Chondrocyte (in vitro differentiated cells): ENCODE measurements at regions not wholly inside any gene's neighbourhood (a gene's known extent, or its start where the extent isn't known, plus 50 kb on each side); places are given as distances from the start of the nearest gene placed in this dataset.

Experiments used
- DNase-seq: peaks from one replicate; pipeline ENCODE4 v3.0.0; 2021; ENCODE audit warnings: mixed read lengths, low spot score
- H3K27ac Mint-ChIP-seq: one replicate; pipeline ENCODE4 v1.8.0; 2021; ENCODE audit warnings: mild to moderate bottlenecking, moderate library complexity, mixed read lengths; ENCODE audit not compliant: unreplicated experiment
- H3K27me3 Mint-ChIP-seq: 2 replicates; pipeline ENCODE4 v1.8.0; 2021; ENCODE audit warnings: low read depth, mixed read lengths
- H3K36me3 Mint-ChIP-seq: 2 replicates; pipeline ENCODE4 v1.8.0; 2021; ENCODE audit warnings: low read depth, mixed read lengths
- H3K4me1 Mint-ChIP-seq: 2 replicates; pipeline ENCODE4 v1.8.0; 2021; ENCODE audit warnings: low read depth, mild to moderate bottlenecking, mixed read lengths
- H3K4me3 Mint-ChIP-seq: one replicate; pipeline ENCODE4 v1.8.0; 2021; ENCODE audit warnings: mild to moderate bottlenecking, moderate library complexity, mixed read lengths; ENCODE audit not compliant: unreplicated experiment
- H3K9me3 Mint-ChIP-seq: 2 replicates; pipeline ENCODE4 v1.8.0; 2021; ENCODE audit warnings: low read depth, mixed read lengths
- CTCF ChIP-seq: fragments of 200-600 bp; sonication (generic); IDR thresholded peaks from 2 replicates; pipeline ENCODE4 v1.5.0; 2021; ENCODE audit warnings: antibody characterized with exemption, mild to moderate bottlenecking, moderate library complexity

DNA sequence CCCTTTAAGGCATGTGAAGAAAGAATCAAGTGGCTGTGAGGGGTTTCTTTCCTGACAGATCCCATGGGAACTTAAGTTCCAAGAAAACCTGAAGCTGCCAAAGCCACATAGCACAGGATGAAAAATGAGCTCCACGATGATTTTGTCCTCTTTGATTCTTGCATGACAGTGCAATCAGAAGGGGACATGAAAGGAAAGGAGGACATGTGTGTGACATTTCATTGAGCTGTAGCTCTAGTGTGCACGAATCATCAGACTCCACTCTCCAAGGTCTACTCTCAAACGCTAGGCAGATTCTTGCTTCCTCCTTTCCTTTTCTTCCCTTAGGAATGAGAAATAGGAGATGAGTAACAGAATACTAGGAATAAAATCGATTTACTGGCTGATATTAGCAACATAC, 142.0 kb downstream of the ZNF608 start:
- TF ChIP-seq CTCF: no peak
- no peaks in the 10 kb centered on the region for H3K36me3 Mint-ChIP-seq
- DNase-seq: no peak
- no peak overlapping the region for H3K4me3 Mint-ChIP-seq
- H3K27ac Mint-ChIP-seq: no peak overlapping the region
- H3K27me3 Mint-ChIP-seq: no peaks in the 10 kb centered on the region
- H3K9me3 Mint-ChIP-seq: peaks cover 3% of the 10 kb centered on the region
- H3K4me1 Mint-ChIP-seq: peaks cover 34% of the 10 kb centered on the region

- DNase-seq: no peak
- Mint-ChIP-seq H3K27me3 (no peaks in the 10 kb centered on the region), H3K9me3 (no peaks in the 10 kb centered on the region), H3K4me3 (no peak overlapping the region), H3K27ac (no peak overlapping the region), H3K4me1 (peaks cover 42% of the 10 kb centered on the region), H3K36me3 (no peaks in the 10 kb centered on the region)
- no peak for TF ChIP-seq CTCF
Observed at GRCh38 chr5:124602925-124603650, 143.4 kb downstream of the ZNF608 start.

DNA sequence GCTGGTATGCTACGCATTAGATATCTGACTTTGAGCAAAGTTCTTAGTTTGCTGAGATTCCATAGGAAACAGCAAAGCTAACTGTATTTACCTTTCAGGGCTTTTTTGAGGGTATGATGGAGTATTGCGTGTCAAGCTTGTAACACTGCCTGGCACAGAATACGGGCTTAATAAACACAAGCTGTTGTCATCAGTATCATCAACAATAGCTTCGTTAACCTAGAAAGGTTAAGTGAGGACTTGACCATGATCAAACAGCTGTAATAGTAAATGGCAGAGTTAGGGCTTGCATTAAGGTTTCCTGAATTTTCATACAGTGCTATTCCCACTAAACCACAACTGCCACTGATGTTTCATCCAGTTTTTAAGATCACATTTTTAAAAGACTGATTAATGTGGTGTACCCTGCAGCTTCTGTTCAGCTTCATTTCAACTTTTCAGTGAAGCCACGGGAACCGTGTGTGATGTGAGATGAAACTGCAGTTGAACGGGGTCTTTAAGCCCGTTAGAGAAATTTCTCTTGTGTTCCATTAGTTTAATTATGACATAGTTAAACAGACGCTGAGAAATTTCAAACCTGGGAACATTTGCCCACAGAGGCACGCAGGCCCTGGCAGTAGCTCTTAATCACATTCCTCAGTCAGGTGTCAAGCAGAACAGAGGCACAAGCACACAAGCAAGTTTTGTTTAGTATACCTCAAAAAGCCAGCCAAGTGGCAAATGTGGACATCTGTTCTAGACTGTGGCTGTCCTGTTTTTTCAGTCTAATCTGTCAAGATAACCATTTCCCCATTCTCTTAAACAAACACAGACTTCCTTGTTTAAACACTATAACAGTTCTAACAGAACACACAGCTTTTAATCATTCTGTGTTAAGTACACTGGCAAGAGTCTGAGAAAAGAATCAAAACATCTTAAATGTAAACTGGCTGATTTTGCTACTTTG, 147.1 kb downstream of the ZNF608 start:
- no peaks in the 10 kb centered on the region for H3K36me3 Mint-ChIP-seq
- H3K4me1 Mint-ChIP-seq: peaks cover 36% of the 10 kb centered on the region
- no peaks in the 10 kb centered on the region for H3K9me3 Mint-ChIP-seq
- H3K27ac Mint-ChIP-seq: peak overlapping the region; percentile 83
- peak overlapping the region; percentile 31 for H3K4me3 Mint-ChIP-seq
- H3K27me3 Mint-ChIP-seq: no peaks in the 10 kb centered on the region
- DNase-seq: no peak
- no peak for TF ChIP-seq CTCF

DNA sequence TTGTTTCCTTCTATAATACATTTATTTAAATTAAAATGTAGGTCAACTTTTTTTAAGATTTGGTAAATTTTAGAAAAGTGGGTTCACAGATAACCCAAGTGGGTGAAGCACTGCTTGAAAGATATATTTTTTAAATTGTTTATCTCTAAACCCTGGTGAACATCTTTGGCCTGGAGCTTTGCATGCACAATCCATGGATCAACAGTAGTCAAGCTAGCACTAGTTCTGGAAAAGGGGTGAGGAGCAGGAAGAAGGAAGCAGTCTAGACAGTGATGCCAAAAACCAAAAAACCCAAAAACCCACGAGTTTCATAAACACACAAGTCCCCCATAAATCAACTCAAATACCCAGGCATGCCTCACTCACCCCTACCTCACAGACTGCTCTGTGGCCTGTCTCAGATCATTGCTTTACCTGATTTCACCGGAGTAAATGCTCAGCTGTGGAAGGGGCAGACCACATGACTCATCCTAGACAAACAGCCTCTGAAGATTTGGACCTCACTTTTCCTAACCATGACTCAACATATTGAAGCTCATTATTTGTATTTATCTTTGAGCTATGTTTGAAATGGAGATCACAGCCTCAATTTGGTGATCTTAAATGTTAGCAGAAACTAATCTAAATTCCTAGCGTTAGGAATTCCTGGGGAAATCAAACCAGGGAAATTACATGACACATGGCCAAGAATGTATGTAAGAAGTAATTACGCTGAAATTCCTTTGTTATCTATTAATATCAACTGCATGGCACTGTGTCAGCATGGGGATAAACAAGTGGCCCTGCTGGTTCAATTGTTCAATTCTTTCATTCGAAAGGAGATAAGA, 149.6 kb downstream of the ZNF608 start:
- peak overlapping the region; percentile 37 for H3K27ac Mint-ChIP-seq
- no peaks in the 10 kb centered on the region for H3K9me3 Mint-ChIP-seq
- H3K27me3 Mint-ChIP-seq: no peaks in the 10 kb centered on the region
- TF ChIP-seq CTCF: no peak
- no peak overlapping the region for H3K4me3 Mint-ChIP-seq
- H3K4me1 Mint-ChIP-seq: peaks cover 28% of the 10 kb centered on the region
- H3K36me3 Mint-ChIP-seq: no peaks in the 10 kb centered on the region
- no peak for DNase-seq

DNA sequence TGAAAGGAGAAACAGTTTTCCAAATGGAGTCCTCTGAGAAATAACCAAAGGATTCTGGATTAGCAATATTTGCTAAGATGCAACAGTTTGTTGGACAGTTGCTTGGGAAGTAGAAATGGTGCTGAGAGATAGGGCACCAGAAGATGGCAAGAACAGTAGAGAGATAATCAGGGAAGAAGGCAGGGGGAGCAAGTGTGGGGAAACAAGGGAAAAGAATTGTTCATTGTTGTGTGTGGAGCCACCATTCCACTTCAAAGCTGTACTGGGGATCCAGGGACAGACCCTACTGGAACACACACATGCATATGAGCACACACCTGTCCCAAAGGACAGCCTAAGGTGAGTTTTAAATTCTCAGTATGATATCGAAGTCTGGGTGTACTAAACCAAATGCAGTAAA, 152.5 kb downstream of the ZNF608 start:
- H3K36me3 Mint-ChIP-seq: no peaks in the 10 kb centered on the region
- TF ChIP-seq CTCF: no peak
- H3K27ac Mint-ChIP-seq: no peak overlapping the region
- DNase-seq: no peak
- no peaks in the 10 kb centered on the region for H3K9me3 Mint-ChIP-seq
- no peaks in the 10 kb centered on the region for H3K27me3 Mint-ChIP-seq
- no peak overlapping the region for H3K4me3 Mint-ChIP-seq
- H3K4me1 Mint-ChIP-seq: peaks cover 13% of the 10 kb centered on the region
